ENCODE measurements at regions not wholly inside any gene's neighbourhood (a gene's known extent, or its start where the extent isn't known, plus 50 kb on each side); places are given as distances from the start of the nearest gene placed in this dataset.

DNA sequence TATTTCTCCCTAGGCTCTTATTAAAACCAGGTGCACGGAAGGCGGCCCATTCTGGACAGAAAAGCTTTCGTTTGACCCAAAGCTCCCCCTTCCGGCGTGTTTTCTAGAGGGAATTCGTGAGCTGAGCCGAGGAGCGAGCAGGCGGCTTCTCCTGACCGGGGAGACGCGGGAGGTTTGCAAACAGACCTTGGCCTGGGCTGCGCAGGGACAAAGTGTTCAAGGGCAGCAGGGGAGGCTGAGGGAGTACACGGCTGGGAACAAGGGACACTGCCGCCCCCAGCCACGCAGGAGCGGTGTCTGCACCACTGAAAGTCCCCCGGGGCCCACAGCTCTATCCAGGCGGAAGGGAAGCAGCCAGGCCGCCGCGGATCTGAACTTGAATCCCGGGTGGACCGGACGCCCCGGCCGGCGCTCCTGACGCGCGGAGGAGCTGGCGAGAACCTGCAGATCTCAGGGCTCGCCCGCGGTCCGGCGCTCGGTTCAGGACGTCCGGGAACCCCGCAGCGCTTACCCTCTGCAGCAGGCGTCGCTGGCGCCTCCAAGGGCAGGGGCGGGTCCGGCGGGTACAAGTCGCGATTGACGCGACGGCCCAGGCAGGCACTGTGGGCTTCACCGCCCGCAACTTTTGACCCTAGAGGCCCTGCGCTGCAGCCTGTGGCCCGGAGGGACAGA is 101.9 kb downstream of the WT1 start:
- DNase-seq (ENCODE audit: low read depth): no peak
- H3K4me3 ChIP-seq (ENCODE audit: control insufficient read depth, low read depth, low read length): peak overlapping the region; percentile 39
- TF ChIP-seq, protein P1, sequence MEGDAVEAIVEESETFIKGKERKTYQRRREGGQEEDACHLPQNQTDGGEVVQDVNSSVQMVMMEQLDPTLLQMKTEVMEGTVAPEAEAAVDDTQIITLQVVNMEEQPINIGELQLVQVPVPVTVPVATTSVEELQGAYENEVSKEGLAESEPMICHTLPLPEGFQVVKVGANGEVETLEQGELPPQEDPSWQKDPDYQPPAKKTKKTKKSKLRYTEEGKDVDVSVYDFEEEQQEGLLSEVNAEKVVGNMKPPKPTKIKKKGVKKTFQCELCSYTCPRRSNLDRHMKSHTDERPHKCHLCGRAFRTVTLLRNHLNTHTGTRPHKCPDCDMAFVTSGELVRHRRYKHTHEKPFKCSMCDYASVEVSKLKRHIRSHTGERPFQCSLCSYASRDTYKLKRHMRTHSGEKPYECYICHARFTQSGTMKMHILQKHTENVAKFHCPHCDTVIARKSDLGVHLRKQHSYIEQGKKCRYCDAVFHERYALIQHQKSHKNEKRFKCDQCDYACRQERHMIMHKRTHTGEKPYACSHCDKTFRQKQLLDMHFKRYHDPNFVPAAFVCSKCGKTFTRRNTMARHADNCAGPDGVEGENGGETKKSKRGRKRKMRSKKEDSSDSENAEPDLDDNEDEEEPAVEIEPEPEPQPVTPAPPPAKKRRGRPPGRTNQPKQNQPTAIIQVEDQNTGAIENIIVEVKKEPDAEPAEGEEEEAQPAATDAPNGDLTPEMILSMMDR (IDR thresholded peaks at IDR 0.05; ENCODE audit: control insufficient read depth, insufficient read depth, low read depth, low read length, missing control alignments): peak; percentile 46

DNA sequence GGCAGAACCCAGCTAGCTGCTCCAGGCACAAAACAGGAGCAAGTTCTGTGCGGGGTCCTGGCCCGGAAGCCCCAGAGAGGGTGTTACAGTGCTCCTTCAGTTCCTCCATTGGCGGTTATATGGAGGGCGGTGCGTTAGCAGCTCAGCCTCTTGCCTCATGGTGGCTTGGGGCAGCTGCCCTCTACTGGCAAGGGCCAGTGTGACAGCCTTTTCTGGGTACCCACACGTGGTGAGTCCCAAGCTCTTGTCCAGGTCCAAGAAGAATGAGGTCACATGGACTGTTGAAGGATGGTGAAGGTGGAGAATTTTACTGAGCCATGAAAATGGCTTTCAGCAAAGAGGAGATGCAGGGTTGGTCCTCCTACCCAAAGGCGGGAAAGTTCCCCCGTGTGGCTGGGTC is 100.5 kb downstream of the WT1 start:
- DNase-seq (ENCODE audit: low read depth): no peak
- no peak overlapping the region for H3K4me3 ChIP-seq (ENCODE audit: control insufficient read depth, low read depth, low read length)
- TF ChIP-seq, protein P1 (IDR thresholded peaks at IDR 0.05; ENCODE audit: control insufficient read depth, insufficient read depth, low read depth, low read length, missing control alignments): peak; percentile 22

Data from AG09309 (cell line).